HG03175 (cell line): ENCODE measurements at regions not wholly inside any gene's neighbourhood (a gene's known extent, or its start where the extent isn't known, plus 50 kb on each side); places are given as distances from the start of the nearest gene placed in this dataset.
"Not testable (repeated sequence)": the region's sequence is repeated elsewhere in the genome, so short reads cannot be mapped to it uniquely, and the experiment has no call there.

Experiments used
- ATAC-seq: cut with Tn5 transposase; IDR thresholded peaks from one replicate; pipeline ENCODE4 v1.9.1; 2021; ENCODE audit warnings: mild to moderate bottlenecking, moderate library complexity; ENCODE audit not compliant: unreplicated experiment

DNA sequence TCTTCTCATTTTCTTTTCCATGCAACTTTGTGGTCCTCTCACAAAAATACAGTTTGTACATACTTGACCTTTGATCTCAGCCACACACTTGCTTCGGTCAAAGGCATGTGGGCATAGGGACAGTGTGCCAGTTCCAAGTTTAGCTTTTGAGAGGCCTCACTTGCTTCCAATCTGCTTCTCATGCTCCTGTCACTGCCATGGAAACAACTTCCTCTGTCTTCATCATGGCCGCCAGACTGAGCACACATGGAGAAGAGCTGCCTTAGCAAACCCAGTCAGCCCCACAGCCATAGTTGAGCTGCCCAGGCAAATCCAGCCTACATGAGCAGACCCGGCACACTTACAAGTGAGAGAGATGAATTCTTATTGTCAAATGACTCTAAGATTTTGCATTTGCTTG, 138.2 kb upstream of the TUSC1 start:
- ATAC-seq = no peak

DNA sequence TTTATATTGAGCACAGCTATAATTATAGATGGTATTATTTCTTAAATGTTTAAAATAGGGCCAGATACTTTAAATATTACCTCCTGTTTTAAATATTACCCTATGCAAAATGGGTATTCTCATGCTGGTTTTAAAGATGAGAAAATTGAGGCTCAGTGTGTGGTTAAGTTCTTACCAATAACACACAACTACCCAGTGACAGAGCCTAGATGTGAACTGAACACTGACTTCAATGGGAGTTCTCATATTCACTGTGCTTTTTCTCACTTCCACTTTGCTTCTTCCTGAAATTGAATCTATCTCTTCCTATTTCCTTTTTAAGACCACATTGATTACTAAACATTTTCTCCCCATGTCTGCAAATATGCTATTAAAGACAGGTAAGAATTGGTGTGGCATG, 135.8 kb upstream of the TUSC1 start:
- ATAC-seq = no peak

DNA sequence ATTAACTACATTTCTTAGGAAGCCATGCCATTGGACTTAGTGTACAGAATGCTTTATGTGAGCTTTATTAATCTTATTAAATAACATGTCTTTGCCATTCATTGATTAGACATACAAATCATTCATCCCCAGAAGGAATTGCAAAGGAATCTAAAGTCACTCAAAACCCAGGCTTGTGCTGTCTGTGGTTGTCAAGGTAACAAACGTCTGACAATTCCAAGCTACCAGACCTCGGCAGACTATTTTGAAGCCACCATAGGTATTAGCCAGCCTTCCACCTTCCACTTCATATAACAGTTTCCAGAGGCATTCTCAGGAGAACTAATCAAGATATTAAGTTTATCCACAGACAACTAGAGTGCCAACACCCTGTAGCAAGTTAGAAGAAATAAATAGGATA, 135.2 kb upstream of the TUSC1 start:
- ATAC-seq = no peak

DNA sequence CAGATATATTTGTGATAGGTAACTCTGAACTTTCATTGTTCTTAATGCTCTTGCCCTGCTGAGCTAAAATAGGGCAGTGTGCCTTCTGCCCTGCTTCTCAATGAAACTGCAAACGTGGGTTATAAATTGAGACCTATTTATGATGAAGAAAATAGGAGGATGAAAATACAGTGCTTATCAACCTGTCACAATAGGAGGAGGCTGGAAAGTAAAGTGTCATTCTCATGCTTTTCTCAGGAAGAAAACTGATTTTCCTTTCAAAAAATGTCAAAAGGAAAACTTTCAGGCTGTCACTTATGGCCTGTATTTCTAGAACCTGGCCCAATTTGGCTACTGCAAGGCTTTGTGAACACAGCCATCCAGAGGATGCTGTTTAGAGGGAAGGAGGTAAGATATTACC, 130.3 kb upstream of the TUSC1 start:
- ATAC-seq = no peak

DNA sequence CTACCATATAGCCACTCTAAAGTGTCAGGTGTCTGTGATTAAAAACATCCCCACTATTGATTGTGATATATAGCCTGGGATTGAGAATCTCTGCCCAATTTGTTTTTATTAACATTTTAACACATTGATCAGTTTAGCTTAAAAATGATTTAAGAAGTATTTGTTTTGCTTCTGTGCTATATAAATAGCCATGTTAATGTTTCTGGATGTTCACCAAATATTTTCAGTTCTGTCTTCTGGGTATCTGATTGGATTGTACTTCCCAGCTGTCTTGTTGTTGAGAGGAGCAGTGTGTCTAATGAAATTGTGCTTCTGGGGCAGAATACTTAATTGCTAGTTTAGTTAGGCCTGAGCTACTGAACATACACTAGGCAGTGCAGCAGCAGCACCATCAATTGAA, 126.6 kb upstream of the TUSC1 start:
- ATAC-seq = no peak

DNA sequence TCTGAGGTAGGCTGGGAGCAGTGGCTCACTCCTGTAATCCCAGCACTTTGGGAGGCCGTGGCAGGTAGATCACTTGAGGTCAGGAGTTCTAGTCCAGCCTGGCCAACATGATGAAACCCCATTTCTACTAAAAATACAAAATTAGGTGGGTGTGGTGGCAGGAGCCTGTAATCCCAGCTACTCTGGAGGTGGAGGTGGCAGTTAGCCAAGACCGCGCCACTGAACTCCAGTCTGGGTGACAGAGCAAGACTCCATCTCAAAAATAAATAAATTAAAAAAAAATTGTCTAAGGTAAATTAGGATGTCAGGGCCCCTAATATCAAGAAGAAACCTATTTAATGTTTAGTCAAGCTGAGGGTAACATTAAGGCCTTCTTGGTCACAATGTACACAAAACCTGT, 123.7 kb upstream of the TUSC1 start:
- not testable (repeated sequence) for ATAC-seq

DNA sequence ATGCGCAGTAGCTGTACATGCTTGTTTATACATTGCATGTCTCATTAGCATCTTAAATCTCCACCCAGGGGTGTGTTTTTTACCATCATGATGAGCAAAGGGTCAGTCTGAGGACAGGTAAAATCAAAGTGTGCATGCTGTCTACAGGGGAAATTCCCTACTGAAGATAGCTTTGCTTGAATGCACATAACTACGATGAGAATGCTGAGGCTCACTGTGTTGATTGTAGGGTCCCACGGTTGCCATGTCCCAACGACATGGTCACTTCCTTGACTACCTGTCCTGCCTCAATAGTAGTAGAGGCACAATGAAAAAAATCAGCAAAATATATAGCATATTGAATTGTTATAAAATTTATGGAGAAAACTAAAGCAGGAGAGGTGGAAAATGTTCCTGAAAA, 95.6 kb upstream of the TUSC1 start:
- no peak for ATAC-seq

DNA sequence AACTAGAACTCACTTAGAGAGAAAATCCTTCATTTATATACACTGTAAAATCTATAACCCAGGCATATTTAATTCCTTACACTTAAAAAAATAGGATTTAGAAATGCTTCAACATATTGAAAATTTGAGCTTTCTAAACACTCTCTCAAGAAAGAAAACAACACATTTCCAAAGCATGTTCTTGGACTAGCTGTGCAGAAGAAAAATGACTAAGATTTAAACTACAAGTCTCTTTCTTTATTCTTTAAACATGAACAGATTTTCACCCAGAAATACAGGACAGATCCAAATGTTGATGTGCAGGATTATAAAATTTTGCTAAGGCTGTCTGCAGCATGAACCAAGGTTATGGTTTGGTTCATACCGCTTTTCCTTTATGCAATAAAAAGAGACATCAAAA, 77.7 kb upstream of the TUSC1 start:
- ATAC-seq = no peak

DNA sequence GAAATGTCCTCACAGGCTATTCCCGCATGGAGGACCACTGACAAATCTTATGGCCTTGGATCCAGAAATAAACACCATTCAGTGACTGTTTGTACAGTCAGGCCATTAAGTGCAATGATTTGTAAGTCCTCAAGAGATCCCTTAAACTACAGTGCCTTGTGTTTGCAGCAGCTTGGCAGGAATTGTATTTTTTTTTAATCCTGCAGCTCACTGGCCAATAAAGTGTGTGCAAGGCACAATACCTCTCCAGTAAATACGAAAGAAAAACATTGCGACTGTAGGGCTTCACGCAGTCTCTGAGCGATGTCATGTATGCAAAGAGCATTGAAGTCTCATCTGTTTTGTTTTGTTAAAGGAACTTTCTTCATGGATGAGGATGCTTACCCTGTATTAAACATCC, 74.2 kb upstream of the TUSC1 start:
- no peak for ATAC-seq

DNA sequence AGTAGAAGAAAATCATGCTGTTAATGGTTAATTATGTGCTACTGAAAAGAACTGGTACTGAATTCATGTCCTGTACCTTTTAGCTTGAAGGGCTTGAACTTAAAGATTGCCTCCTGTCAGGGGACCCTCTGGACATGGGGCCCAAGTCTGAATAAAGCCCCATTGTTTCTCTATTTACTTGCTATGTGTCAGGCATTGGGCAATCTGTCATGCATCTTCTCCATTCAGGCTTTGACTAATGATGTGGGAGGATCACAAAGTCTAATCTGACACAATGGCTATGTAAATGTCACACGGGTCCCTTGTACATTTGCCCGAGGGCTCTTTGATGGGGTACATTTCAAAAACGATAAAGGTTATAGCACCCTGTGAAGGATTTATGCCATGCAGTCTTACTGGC, 64.0 kb upstream of the TUSC1 start:
- ATAC-seq = no peak

DNA sequence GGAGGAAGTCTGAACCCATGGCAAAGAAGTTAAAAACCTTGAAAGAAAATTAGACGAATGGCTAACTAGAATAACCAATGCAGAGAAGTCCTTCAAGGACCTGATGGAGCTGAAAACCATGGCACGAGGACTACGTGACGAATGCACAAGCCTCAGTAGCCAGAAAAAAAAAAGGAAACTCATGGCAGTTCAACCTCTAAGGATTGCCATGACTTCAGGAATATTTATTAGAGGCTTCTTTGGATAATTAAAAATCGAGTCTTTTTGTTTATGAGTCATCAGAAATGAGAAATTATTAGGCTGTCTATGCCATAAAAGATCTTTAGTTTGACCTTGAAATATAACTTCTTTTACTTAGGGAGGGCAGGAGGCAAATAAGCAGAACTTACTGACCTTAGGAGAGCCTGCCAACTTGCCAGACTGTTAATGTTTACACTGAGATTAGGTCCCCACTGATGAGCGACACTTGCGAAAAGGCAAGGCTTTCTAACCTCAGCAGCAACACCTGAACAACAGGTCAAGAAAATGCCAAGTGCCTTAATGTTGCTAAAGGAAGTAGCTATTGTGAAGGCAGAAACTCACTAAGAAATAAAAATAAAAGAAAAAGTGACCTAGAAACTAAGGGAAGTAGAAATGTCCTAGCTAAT, 55.2 kb upstream of the TUSC1 start:
- ATAC-seq = no peak

DNA sequence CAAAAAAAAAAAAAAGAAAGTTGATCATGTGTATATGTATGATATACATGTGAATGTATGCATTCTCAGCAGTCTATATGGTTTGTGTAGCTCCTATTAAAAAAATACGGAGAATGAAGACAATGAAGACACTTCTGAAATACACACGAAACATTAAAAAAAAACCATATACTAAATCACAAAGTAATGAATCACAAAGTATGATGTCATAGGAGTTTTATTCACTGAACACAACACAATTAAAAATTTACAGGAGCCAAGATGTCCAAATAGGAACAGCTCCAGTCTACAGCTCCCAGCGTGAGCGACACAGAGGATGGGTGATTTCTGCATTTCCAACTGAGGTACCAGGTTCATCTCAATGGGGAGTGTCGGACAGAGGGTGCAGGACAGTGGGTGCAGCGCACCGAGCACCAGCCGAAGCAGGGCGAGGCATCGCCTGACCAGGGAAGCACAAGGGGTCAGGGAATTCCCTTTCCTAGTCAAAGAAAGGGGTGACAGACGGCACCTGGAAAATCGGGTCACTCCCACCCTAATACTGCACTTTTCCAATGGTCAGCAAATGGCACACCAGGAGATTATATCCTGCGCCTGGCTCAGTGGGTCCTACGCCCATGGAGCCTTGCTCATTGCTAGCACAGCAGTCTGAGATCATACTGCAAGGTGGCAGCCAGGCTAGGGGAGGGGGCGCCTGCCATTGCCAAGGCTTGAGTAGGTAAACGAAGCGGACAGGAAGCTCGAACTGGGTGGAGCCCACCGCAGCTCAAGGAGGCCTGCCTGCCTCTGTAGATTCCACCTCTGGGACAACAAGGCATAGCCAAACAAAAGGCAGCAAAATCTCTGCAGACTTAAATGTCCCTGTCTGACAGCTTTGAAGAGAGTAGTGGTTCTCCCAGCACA, 53.9 kb upstream of the TUSC1 start:
- not testable (repeated sequence) for ATAC-seq
